K562 (cell line): ENCODE measurements at regions not wholly inside any gene's neighbourhood (a gene's known extent, or its start where the extent isn't known, plus 50 kb on each side); places are given as distances from the start of the nearest gene placed in this dataset.

Experiments used
- ATAC-seq: fragments of 200-7000 bp; cut with Tn5 transposase; 3 replicates; pipeline ENCODE4 v1.9.1; 2020; ENCODE audit warnings: moderate library complexity
- BruUV-seq: library from RNA; stranded (reverse); fragments of 400-500 nt; replicated peaks from 2 replicates; lab custom pipeline; 2021; lab: Mats Ljungman, UMichigan
- CTCF ChIA-PET: fragments of 300-600 bp; formaldehyde crosslinking; extraction: SDS; loops from one replicate; lab custom pipeline; 2021; ENCODE audit warnings: low intra/inter-chr PET ratio; lab: Yijun Ruan, JAX
- POLR2A ChIA-PET: fragments of 300-600, 350-650 bp; sonication (Branson Sonifier 250); formaldehyde crosslinking; extraction: SDS; loops from one replicate; lab custom pipeline; 2021; ENCODE audit warnings: antibody characterized with exemption, inconsistent platforms; lab: Yijun Ruan, JAX
- DNase-seq, 4 experiments: peaks; one replicate each; pipeline versions ENCODE4 v3.0.0 to v3.0.0-alpha.2; 2011 to 2018; ENCODE audit warnings: low spot score in 3 of 4, mixed read lengths in 3 of 4; ENCODE audit errors: extremely low read depth in 1 of 4
- FAIRE-seq: peaks from 2 replicates; lab custom pipeline; 2011; peaks lifted over from hg19 to GRCh38; lab: Jason Lieb, UNC
- H2AFZ ChIP-seq: 2 replicates; pipeline ENCODE4 v1.6.0; 2011; ENCODE audit warnings: low read depth, low read length, control low read depth, inconsistent platforms
- H3K27ac ChIP-seq: fragments of 200-600 bp; 3 replicates; pipeline ENCODE4 v1.8.0; 2011; ENCODE audit warnings: low read depth, mild to moderate bottlenecking, control low read depth, inconsistent platforms, low read length, moderate library complexity, mixed read lengths; ENCODE audit errors: extremely low read depth
- H3K27me3 ChIP-seq, 2 experiments: fragments of 300-600 bp in 1 of 2; 2 replicates in 1 of 2; 3 replicates in 1 of 2; pipeline versions ENCODE4 v1.6.0 to v1.8.0; 2011; ENCODE audit warnings: inconsistent platforms in 2 of 2, low read length in 2 of 2, mild to moderate bottlenecking in 1 of 2, mixed read lengths in 1 of 2, moderate library complexity in 1 of 2; ENCODE audit not compliant: control insufficient read depth in 2 of 2, insufficient read depth in 2 of 2
- H3K36me3 ChIP-seq: fragments of 300-600 bp; 3 replicates; pipeline ENCODE4 v1.8.0; 2011; ENCODE audit warnings: mild to moderate bottlenecking, low read length, inconsistent platforms; ENCODE audit not compliant: control insufficient read depth, insufficient read depth
- H3K4me1 ChIP-seq, 2 experiments: fragments of 200-600 bp in 1 of 2; replicated peaks in 1 of 2; 2 replicates in 1 of 2; 3 replicates in 1 of 2; pipeline versions ENCODE4 v1.5.1 to v1.8.0; 2011; ENCODE audit warnings: inconsistent platforms in 2 of 2, low read length in 2 of 2, mild to moderate bottlenecking in 1 of 2, mixed read lengths in 1 of 2, moderate library complexity in 1 of 2; ENCODE audit not compliant: control insufficient read depth in 2 of 2, insufficient read depth in 2 of 2
- H3K4me2 ChIP-seq: 2 replicates; pipeline ENCODE4 v1.6.1; 2011; ENCODE audit warnings: low read length, control low read depth, inconsistent platforms, mixed read lengths; ENCODE audit not compliant: insufficient read depth
- H3K4me3 ChIP-seq: fragments of 200-600 bp; sonication (generic), shearing (Covaris generic); 2 replicates; pipeline ENCODE4 v1.5.1; 2016; ENCODE audit warnings: control low read depth, inconsistent platforms
- H3K79me2 ChIP-seq: fragments of 200-600 bp; 3 replicates; pipeline ENCODE4 v1.8.0; 2011; ENCODE audit warnings: low read length, inconsistent platforms; ENCODE audit not compliant: control insufficient read depth, insufficient read depth
- H3K9ac ChIP-seq, 2 experiments: 2 replicates each; pipeline versions ENCODE4 v1.6.0 to v1.6.1; 2011; ENCODE audit warnings: low read depth in 2 of 2, low read length in 2 of 2, control low read depth in 1 of 2, inconsistent platforms in 1 of 2, mild to moderate bottlenecking in 1 of 2, mixed read lengths in 1 of 2; ENCODE audit not compliant: insufficient read depth in 1 of 2
- H3K9me1 ChIP-seq: one replicate; pipeline ENCODE4 v1.6.0; 2011; ENCODE audit warnings: inconsistent platforms, mild to moderate bottlenecking, low read length, moderate library complexity; ENCODE audit not compliant: control insufficient read depth, insufficient read depth
- H3K9me3 ChIP-seq: replicated peaks from 2 replicates; pipeline ENCODE4 v1.5.1; 2011; ENCODE audit warnings: low read depth, low read length, inconsistent platforms; ENCODE audit not compliant: control insufficient read depth, insufficient read depth
- H4K20me1 ChIP-seq: replicated peaks from 2 replicates; pipeline ENCODE4 v1.6.1; 2011; ENCODE audit warnings: low read length, inconsistent platforms, mixed read lengths; ENCODE audit not compliant: control insufficient read depth, insufficient read depth
- ADNP ChIP-seq: fragments of 200-800 bp; sonication (Bioruptor generic); IDR thresholded peaks from 2 replicates; pipeline ENCODE4 v1.6.1; 2016; ENCODE audit warnings: missing genetic modification characterization, missing compliant biosample characterization
- ELF1 ChIP-seq: fragments of 200-800 bp; sonication (Bioruptor generic); IDR thresholded peaks from 2 replicates; pipeline ENCODE4 v1.6.1; 2016; ENCODE audit warnings: missing genetic modification characterization, missing compliant biosample characterization
- FOXM1 ChIP-seq, 2 experiments: fragments of 450-650 bp in 1 of 2; sonication (generic) in 1 of 2; formaldehyde crosslinking in 1 of 2; IDR thresholded peaks; 2 replicates each; pipeline versions ENCODE4 v1.6.1 to v1.9.0; 2017 to 2022; ENCODE audit warnings: low read depth in 2 of 2, mild to moderate bottlenecking in 2 of 2, missing genetic modification reagents in 1 of 2, moderate library complexity in 1 of 2
- HDAC6 ChIP-seq: IDR thresholded peaks from 2 replicates; pipeline ENCODE4 v1.6.1; 2012; ENCODE audit warnings: low read depth, mild to moderate bottlenecking, control low read depth, inconsistent platforms, low read length, moderate library complexity
- ILF3 ChIP-seq: fragments of 450-650 bp; IDR thresholded peaks from 2 replicates; pipeline ENCODE4 v1.6.1; 2018; ENCODE audit warnings: antibody characterized with exemption, mild to moderate bottlenecking, moderate library complexity, borderline replicate concordance
- NELFE ChIP-seq: IDR thresholded peaks from 2 replicates; pipeline ENCODE4 v1.6.1; 2011; ENCODE audit warnings: mild to moderate bottlenecking; ENCODE audit not compliant: insufficient read depth, insufficient read length
- NR1H2 ChIP-seq: sonication (generic); formaldehyde crosslinking; IDR thresholded peaks from 2 replicates; pipeline ENCODE4 v1.4.0; 2020; ENCODE audit warnings: mild to moderate bottlenecking, missing genetic modification reagents
- RBM39 ChIP-seq: fragments of 200-400 bp; formaldehyde crosslinking; optimal IDR thresholded peaks from 2 replicates; pipeline ENCODE3; 2018; ENCODE audit warnings: low read depth, low read length
- SETDB1 ChIP-seq: IDR thresholded peaks from one replicate; pipeline ENCODE4 v1.6.1; 2012; ENCODE audit warnings: low read length, control low read depth, inconsistent platforms
- WGBS: fragments of 100-300 bp; shearing (Covaris generic); methylation state at CpG from one replicate; pipeline ENCODE4 v1.1.6; 2016; ENCODE audit warnings: low coverage, mixed read lengths; ENCODE audit not compliant: insufficient coverage; ENCODE audit errors: missing lambda C conversion rate; 5-methylcytosine and 5-hydroxymethylcytosine counted together
- in situ Hi-C: fragments of 300-500 bp; cut with MboI; formaldehyde crosslinking; loops from 4 replicates; pipeline ENCODE4 v1.15.0; 2018; ENCODE audit warnings: inconsistent platforms, mixed read lengths
- intact Hi-C: fragments of 100-400 bp; cut with micrococcal nuclease; formaldehyde crosslinking; loops from 2 replicates; pipeline ENCODE4 v1.14.2; 2022

DNA sequence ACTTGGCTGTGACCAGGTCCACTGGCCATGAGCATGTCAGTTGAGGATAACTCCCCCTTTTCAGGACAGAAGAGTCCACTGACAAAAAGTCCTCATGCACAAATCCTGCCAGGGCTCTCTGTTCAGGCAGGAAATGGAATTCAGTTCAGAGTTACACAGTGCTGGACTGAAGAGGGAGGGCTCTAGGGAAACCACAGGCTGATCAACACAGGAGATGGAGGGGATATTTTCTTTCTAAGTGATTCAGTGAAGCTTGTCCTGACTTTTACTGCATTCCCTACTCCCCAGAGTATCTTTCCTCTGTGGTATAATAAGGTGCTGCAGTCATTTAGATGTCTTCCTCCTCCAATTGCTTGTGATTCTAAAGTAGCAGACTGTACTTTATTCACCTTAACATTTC lies 335.5 kb upstream of the IGFBP7 start (continued):
- no peak for TF ChIP-seq HDAC6

DNA sequence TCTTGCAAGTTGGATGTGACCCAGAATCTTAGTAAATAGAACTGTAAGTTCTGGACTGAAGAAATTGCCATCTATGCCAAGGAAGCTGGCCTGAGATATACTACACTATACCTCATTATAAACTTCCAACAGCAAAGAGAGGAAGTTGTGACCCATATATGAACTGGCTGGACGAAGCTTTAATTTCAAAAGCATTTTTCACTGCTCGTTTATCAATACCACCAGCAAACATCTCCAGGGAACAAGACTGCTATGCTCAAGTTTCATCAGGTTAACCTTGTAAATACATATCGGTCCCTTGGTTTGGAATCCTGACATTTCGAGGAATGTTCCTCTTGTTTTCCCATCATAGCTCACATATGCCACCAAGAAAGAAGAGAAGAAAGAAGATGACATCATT lies 334.5 kb upstream of the IGFBP7 start:
- Histone ChIP-seq H3K9ac (no peak overlapping the region), H3K4me3 (no peak overlapping the region), H3K27me3 (no peaks in the 10 kb centered on the region), H3K36me3 (no peaks in the 10 kb centered on the region), H3K9me3 (no peaks in the 10 kb centered on the region), H2AFZ (no peak overlapping the region), H3K4me2 (no peak overlapping the region), H3K4me1 (no peaks in the 10 kb centered on the region), H3K27ac (no peak overlapping the region), H3K9me1 (no peaks in the 10 kb centered on the region), H4K20me1 (no peaks in the 10 kb centered on the region), H3K79me2 (no peaks in the 10 kb centered on the region)
- no peak for TF ChIP-seq ILF3
- no peak for TF ChIP-seq SETDB1
- no peak for TF ChIP-seq FOXM1 (IDR thresholded peaks at IDR 0.05; ENCODE audit: low read depth)
- no peak for TF ChIP-seq FOXM1 (CRISPR knock-in tag; IDR thresholded peaks at IDR 0.05; ENCODE audit: low read depth)
- no peak for TF ChIP-seq NELFE
- TF ChIP-seq RBM39 = no peak
- TF ChIP-seq ELF1 = no peak
- no peak for TF ChIP-seq NR1H2
- TF ChIP-seq ADNP (tag) = no peak
- in situ Hi-C loops (no loop called here), intact Hi-C loops (no loop called here)
- DNase-seq (no peak), ATAC-seq (no peak), FAIRE-seq (no peak)
- POLR2A ChIA-PET = no interaction called here
- BruUV-seq = no TSS peak
- whole genome bisulfite sequencing = 0% methylated on average over 4 of the region's 4 CpGs
- CTCF ChIA-PET = no interaction called here
